H9 (cell line): ENCODE measurements at regions not wholly inside any gene's neighbourhood (a gene's known extent, or its start where the extent isn't known, plus 50 kb on each side); places are given as distances from the start of the nearest gene placed in this dataset.

Source experiments
- DNase-seq: peaks from one replicate; pipeline ENCODE4 v3.0.0-alpha.2; 2017
- H2AFZ ChIP-seq: one replicate; pipeline ENCODE4 v1.6.1; 2013; ENCODE audit warnings: mild to moderate bottlenecking, low read length, control low read depth, moderate library complexity
- H2AK5ac ChIP-seq: 2 replicates; pipeline ENCODE4 v1.6.1; 2013; ENCODE audit warnings: low read length, control low read depth, mixed read lengths; ENCODE audit not compliant: insufficient read length
- H2BK120ac ChIP-seq: one replicate; pipeline ENCODE4 v1.6.1; 2013; ENCODE audit warnings: low read depth, mild to moderate bottlenecking, low read length, control low read depth, inconsistent platforms; ENCODE audit not compliant: poor library complexity, severe bottlenecking
- H2BK12ac ChIP-seq: 2 replicates; pipeline ENCODE4 v1.6.1; 2013; ENCODE audit warnings: low read length, control low read depth, mixed read lengths, low read depth; ENCODE audit not compliant: insufficient read length
- H2BK15ac ChIP-seq: 2 replicates; pipeline ENCODE4 v1.6.1; 2013; ENCODE audit warnings: low read depth, low read length, control low read depth
- H2BK20ac ChIP-seq: one replicate; pipeline ENCODE4 v1.6.1; 2013; ENCODE audit warnings: low read depth, mild to moderate bottlenecking, low read length, control low read depth, inconsistent platforms; ENCODE audit not compliant: poor library complexity, severe bottlenecking
- H2BK5ac ChIP-seq: 2 replicates; pipeline ENCODE4 v1.6.1; 2013; ENCODE audit warnings: low read length, control low read depth, mixed read lengths; ENCODE audit not compliant: insufficient read length
- H3K14ac ChIP-seq: 2 replicates; pipeline ENCODE4 v1.6.1; 2013; ENCODE audit warnings: low read length, control low read depth; ENCODE audit not compliant: insufficient read depth
- H3K18ac ChIP-seq: 2 replicates; pipeline ENCODE4 v1.6.1; 2013; ENCODE audit warnings: low read depth, mild to moderate bottlenecking, mixed read lengths, low read length, control low read depth; ENCODE audit not compliant: insufficient read length
- H3K23ac ChIP-seq: 2 replicates; pipeline ENCODE4 v1.6.1; 2013; ENCODE audit warnings: low read length, control low read depth, mixed read lengths, low read depth; ENCODE audit not compliant: insufficient read length
- H3K23me2 ChIP-seq: 2 replicates; pipeline ENCODE4 v1.6.1; 2013; ENCODE audit warnings: low read depth, mild to moderate bottlenecking, mixed read lengths, low read length, control low read depth; ENCODE audit not compliant: insufficient read length, poor library complexity, severe bottlenecking
- H3K27ac ChIP-seq: 2 replicates; pipeline ENCODE4 v1.5.1; 2013; ENCODE audit warnings: low read length, control low read depth, mixed read lengths, low read depth; ENCODE audit not compliant: insufficient read length
- H3K27me3 ChIP-seq: 2 replicates; pipeline ENCODE4 v1.6.1; 2013; ENCODE audit warnings: low read length, control low read depth, inconsistent platforms; ENCODE audit not compliant: insufficient read depth
- H3K4ac ChIP-seq: 2 replicates; pipeline ENCODE4 v1.6.1; 2013; ENCODE audit warnings: low read depth, mild to moderate bottlenecking, control low read depth, inconsistent platforms, low read length, moderate library complexity
- H3K4me1 ChIP-seq: 2 replicates; pipeline ENCODE4 v1.6.1; 2013; ENCODE audit warnings: low read length, control low read depth, inconsistent platforms; ENCODE audit not compliant: insufficient read depth
- H3K4me2 ChIP-seq: 2 replicates; pipeline ENCODE4 v1.6.1; 2013; ENCODE audit warnings: low read length, control low read depth, mixed read lengths; ENCODE audit not compliant: insufficient read length, insufficient read depth
- H3K56ac ChIP-seq: 2 replicates; pipeline ENCODE4 v1.6.1; 2013; ENCODE audit warnings: low read depth, mild to moderate bottlenecking, mixed read lengths, low read length, control low read depth; ENCODE audit not compliant: insufficient read length
- H3K79me1 ChIP-seq: 2 replicates; pipeline ENCODE4 v1.6.1; 2013; ENCODE audit warnings: low read depth, mild to moderate bottlenecking, moderate library complexity, low read length, control low read depth, inconsistent platforms; ENCODE audit not compliant: insufficient read depth, poor library complexity, severe bottlenecking
- H3K79me2 ChIP-seq: 2 replicates; pipeline ENCODE4 v1.6.1; 2013; ENCODE audit warnings: low read length, control low read depth, inconsistent platforms; ENCODE audit not compliant: insufficient read depth
- H3K9ac ChIP-seq: 2 replicates; pipeline ENCODE4 v1.6.1; 2013; ENCODE audit warnings: low read length, control low read depth, mixed read lengths; ENCODE audit not compliant: insufficient read length; ENCODE audit errors: extremely low read depth
- H3K9me3 ChIP-seq: one replicate; pipeline ENCODE4 v1.6.1; 2013; ENCODE audit warnings: low read depth, low read length, inconsistent platforms; ENCODE audit not compliant: control insufficient read depth
- H3T11ph ChIP-seq: one replicate; pipeline ENCODE4 v1.6.1; 2013; ENCODE audit warnings: mild to moderate bottlenecking, low read length, control low read depth, inconsistent platforms
- H4K20me1 ChIP-seq: one replicate; pipeline ENCODE4 v1.6.1; 2013; ENCODE audit not compliant: control insufficient read depth, insufficient read length, insufficient read depth
- H4K5ac ChIP-seq: 2 replicates; pipeline ENCODE4 v1.6.1; 2013; ENCODE audit warnings: low read depth, mild to moderate bottlenecking, mixed read lengths, low read length, control low read depth; ENCODE audit not compliant: insufficient read length
- H4K8ac ChIP-seq: replicated peaks from 2 replicates; pipeline ENCODE4 v1.6.1; 2013; ENCODE audit warnings: low read length, control low read depth, mixed read lengths, low read depth; ENCODE audit not compliant: insufficient read length
- H4K91ac ChIP-seq: 2 replicates; pipeline ENCODE4 v1.6.1; 2013; ENCODE audit warnings: low read depth, mild to moderate bottlenecking, moderate library complexity, mixed read lengths, low read length, control low read depth; ENCODE audit not compliant: insufficient read length
- H3K27ac Mint-ChIP-seq, 3 experiments: 2 replicates in 2 of 3; 3 replicates in 1 of 3; pipeline ENCODE4 v1.8.0; 2020 to 2021; ENCODE audit warnings: mixed read lengths in 3 of 3, mild to moderate bottlenecking in 1 of 3, moderate library complexity in 1 of 3
- H3K27me3 Mint-ChIP-seq: 2 replicates; pipeline ENCODE4 v1.8.0; 2021; ENCODE audit warnings: low read depth, mild to moderate bottlenecking, moderate library complexity, mixed read lengths
- H3K36me3 Mint-ChIP-seq, 3 experiments: 2 replicates in 2 of 3; 3 replicates in 1 of 3; pipeline ENCODE4 v1.8.0; 2020 to 2021; ENCODE audit warnings: low read depth in 3 of 3, mixed read lengths in 3 of 3; ENCODE audit not compliant: insufficient read depth in 1 of 3
- H3K4me1 Mint-ChIP-seq, 2 experiments: 2 replicates each; pipeline ENCODE4 v1.8.0; 2020; ENCODE audit warnings: mixed read lengths in 2 of 2
- H3K4me3 Mint-ChIP-seq, 2 experiments: 2 replicates in 1 of 2; 3 replicates in 1 of 2; pipeline ENCODE4 v1.8.0; 2020 to 2021; ENCODE audit warnings: mild to moderate bottlenecking in 2 of 2, mixed read lengths in 2 of 2, moderate library complexity in 1 of 2
- H3K9me3 Mint-ChIP-seq, 2 experiments: 2 replicates in 1 of 2; 3 replicates in 1 of 2; pipeline ENCODE4 v1.8.0; 2020; ENCODE audit warnings: mild to moderate bottlenecking in 2 of 2, mixed read lengths in 2 of 2, moderate library complexity in 1 of 2
- WGBS: extraction: QIAGEN DNeasy Blood & Tissue Kit; methylation state at CpG from one replicate; pipeline ENCODE4 v1.1.7; 2013; ENCODE audit warnings: missing lambda C conversion rate, low lambda C conversion rate, mixed read lengths; ENCODE audit not compliant: insufficient read length; ENCODE audit errors: extremely low coverage; 5-methylcytosine and 5-hydroxymethylcytosine counted together
- TF ChIP-seq, protein P1 (sequence below): fragments of 200-600 bp; sonication (generic); conservative IDR thresholded peaks from 3 replicates; pipeline ENCODE4 v1.8.0; 2021; ENCODE audit warnings: antibody characterized with exemption, mild to moderate bottlenecking

DNA sequence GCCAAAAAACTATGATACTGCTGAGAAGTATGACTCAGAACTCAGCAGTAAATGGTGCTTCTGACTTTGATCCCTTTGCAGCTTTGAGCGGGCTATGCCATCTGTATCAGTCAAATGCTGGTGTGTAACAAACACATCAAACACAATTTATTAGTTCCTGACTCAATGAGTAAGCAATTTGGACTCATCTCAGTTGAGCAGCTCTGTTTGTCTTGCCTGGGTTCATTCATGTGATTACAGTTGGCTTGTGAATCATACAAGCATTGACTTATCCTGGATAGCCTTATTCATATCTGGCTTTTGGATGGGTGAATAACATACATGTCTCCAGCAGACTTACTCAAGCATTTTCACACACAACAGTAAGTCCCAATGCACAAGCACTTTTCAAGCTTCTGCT lies 858.8 kb downstream of the METTL15 start:
- H3K4me3 Mint-ChIP-seq = no peak overlapping the region
- Histone ChIP-seq H4K91ac (no peak overlapping the region), H3K27ac (no peak overlapping the region), H2AK5ac (no peak overlapping the region), H3K79me1 (no peaks in the 10 kb centered on the region), H3K23me2 (no peaks in the 10 kb centered on the region), H4K8ac (no peak overlapping the region), H2BK12ac (no peak overlapping the region), H2BK15ac (no peak overlapping the region), H3K23ac (no peak overlapping the region), H3K4ac (no peak overlapping the region), H3K9ac (no peak overlapping the region), H2BK20ac (no peak overlapping the region), H3K4me1 (no peaks in the 10 kb centered on the region), H3K56ac (no peak overlapping the region), H2AFZ (no peak overlapping the region), H3K4me2 (no peak overlapping the region), H2BK120ac (no peak overlapping the region), H3K79me2 (no peaks in the 10 kb centered on the region), H4K5ac (no peak overlapping the region), H3K14ac (no peak overlapping the region), H3K18ac (no peak overlapping the region), H3K9me3 (no peaks in the 10 kb centered on the region), H4K20me1 (no peaks in the 10 kb centered on the region), H3K27me3 (no peaks in the 10 kb centered on the region; the same call in 1 of the 2 replicates), H3T11ph (no peak overlapping the region), H2BK5ac (no peak overlapping the region)
- DNase-seq = no peak
- no peaks in the 10 kb centered on the region for H3K36me3 Mint-ChIP-seq
- H3K27ac Mint-ChIP-seq = no peak overlapping the region
- H3K4me1 Mint-ChIP-seq = peaks cover 12 to 13% of the 10 kb centered on the region in 2 experiments
- H3K9me3 Mint-ChIP-seq = no peaks in the 10 kb centered on the region
- TF ChIP-seq, protein P1, sequence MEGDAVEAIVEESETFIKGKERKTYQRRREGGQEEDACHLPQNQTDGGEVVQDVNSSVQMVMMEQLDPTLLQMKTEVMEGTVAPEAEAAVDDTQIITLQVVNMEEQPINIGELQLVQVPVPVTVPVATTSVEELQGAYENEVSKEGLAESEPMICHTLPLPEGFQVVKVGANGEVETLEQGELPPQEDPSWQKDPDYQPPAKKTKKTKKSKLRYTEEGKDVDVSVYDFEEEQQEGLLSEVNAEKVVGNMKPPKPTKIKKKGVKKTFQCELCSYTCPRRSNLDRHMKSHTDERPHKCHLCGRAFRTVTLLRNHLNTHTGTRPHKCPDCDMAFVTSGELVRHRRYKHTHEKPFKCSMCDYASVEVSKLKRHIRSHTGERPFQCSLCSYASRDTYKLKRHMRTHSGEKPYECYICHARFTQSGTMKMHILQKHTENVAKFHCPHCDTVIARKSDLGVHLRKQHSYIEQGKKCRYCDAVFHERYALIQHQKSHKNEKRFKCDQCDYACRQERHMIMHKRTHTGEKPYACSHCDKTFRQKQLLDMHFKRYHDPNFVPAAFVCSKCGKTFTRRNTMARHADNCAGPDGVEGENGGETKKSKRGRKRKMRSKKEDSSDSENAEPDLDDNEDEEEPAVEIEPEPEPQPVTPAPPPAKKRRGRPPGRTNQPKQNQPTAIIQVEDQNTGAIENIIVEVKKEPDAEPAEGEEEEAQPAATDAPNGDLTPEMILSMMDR = no peak
- WGBS = no CpG with 5 or more reads among the region's 1 CpG
- H3K27me3 Mint-ChIP-seq = peaks cover 26% of the 10 kb centered on the region
